Mononuclear cell (primary cell): ENCODE measurements at regions not wholly inside any gene's neighbourhood (a gene's known extent, or its start where the extent isn't known, plus 50 kb on each side); places are given as distances from the start of the nearest gene placed in this dataset.

Source experiments
- H3K27me3 ChIP-seq: 2 replicates; pipeline ENCODE4 v1.6.0; 2011; ENCODE audit warnings: low read length, control low read depth; ENCODE audit not compliant: insufficient read depth
- H3K4me1 ChIP-seq: 2 replicates; pipeline ENCODE4 v1.5.1; 2011; ENCODE audit warnings: mild to moderate bottlenecking, low read length, control low read depth; ENCODE audit not compliant: insufficient read depth
- H3K4me3 ChIP-seq: 2 replicates; pipeline ENCODE4 v1.5.1; 2011; ENCODE audit warnings: mild to moderate bottlenecking, low read length, moderate library complexity
- H3K9me3 ChIP-seq: 2 replicates; pipeline ENCODE4 v1.5.1; 2011; ENCODE audit warnings: low read depth, mild to moderate bottlenecking, control low read depth, low read length

DNA sequence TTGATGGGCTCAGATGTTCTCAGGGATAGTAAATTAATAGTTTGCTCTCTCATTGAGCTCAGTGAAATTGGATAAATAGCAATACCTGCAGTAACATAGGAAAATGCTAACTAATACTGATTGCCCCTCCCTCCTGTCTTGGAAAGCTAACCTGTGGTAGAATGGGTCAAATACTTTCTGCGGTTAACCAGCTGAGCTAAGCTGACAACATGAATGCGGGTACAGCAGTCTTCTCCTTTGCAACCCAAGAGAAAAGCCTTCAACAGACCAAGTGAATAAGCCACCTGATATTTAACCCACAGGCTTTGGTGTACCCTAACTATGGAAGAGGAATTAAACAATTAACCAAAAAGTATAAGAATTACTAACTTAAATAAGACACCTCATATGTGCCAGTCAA, 408.3 kb upstream of the MAF start:
- Histone ChIP-seq H3K4me1 (no peaks in the 10 kb centered on the region), H3K4me3 (no peak overlapping the region), H3K27me3 (no peaks in the 10 kb centered on the region), H3K9me3 (no peaks in the 10 kb centered on the region)

DNA sequence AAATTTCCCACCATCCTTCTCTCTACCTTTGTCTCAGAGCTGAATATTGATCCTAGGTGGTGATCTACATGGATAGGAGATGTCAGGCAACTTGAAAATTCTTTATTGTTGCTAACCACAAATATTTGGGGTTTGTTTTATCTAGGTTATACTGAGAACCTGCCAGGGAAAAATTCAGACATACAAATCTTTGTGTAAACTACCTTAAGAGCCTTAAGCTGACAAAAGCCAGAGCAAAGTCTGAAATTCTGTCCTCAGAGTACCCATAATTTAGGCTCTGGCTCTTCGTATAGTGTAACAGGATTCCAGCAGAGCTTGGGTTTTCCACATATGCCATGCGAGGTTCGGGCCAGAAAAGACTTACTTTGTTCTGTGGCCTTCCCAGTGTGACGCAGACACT, 406.7 kb upstream of the MAF start:
- Histone ChIP-seq H3K27me3 (no peaks in the 10 kb centered on the region), H3K4me1 (no peaks in the 10 kb centered on the region), H3K4me3 (no peak overlapping the region), H3K9me3 (no peaks in the 10 kb centered on the region)

DNA sequence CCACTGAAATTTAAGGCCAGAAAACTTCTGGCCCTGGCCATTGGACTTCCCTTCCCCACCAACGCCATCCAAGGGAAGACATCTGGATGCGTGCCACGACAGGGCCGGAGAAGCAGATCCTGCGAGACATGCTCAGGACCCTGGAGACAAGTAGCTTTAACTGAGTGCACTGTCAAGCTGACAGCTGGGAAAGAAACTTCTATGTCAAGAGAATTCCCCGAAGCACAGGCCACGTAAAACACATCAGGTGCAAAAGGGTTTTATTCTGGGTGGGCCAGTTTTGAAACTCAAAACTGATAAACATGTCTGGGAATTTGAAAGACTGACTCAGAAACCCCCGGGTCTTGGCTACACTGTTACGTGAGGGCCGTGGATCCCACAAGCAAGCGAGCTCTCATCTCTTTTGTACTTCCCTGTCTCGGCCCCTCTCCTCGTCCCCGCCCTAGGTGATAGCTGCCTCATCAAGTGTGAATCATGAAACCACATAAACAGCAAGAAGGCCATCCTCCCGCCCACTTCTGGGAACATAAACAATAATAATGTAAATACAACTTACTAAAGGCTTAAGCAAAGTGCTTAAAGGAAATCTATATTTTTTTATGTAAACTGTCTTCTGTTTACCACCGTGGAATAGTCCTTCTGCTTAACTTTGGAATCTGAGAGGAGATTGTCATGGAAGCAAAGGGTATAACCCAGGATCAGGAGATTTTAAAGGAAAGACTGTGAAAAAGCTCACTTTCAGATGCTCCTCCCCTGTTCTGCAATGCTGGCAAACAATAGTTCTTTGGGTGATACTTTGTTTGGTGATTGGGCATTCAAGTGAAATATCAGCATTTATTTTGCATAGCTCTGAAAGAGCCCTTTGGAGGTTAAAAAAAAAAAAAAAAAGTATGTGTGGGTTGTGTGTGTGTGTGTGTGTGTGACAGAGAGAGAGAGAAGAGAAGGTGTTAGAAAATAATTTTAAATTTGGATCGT, 406.0 kb upstream of the MAF start:
- Histone ChIP-seq H3K9me3 (no peaks in the 10 kb centered on the region), H3K4me1 (no peaks in the 10 kb centered on the region), H3K4me3 (no peak overlapping the region), H3K27me3 (no peaks in the 10 kb centered on the region)

DNA sequence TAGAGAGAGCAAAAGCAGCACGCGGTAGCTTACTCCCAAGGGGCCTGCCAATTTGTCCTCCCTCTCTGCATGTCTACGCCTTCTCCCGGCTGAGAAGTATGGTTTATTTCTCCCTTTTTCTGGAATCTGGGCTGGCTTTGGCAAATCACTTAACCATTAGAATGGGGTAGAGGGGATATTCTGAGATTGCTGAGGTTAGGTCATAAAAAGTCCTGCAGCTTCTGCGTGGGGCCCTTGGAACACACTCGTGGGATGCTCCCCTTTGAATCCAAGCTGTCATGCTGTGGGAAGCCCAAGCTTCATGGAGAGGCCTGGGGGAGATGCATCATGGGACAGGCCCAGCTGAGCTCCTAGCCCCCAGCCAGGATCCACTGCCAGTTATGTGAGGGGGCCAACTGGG, 403.6 kb upstream of the MAF start:
- H3K4me1 ChIP-seq: no peaks in the 10 kb centered on the region
- no peaks in the 10 kb centered on the region for H3K27me3 ChIP-seq
- H3K4me3 ChIP-seq: no peak overlapping the region
- H3K9me3 ChIP-seq: no peaks in the 10 kb centered on the region

DNA sequence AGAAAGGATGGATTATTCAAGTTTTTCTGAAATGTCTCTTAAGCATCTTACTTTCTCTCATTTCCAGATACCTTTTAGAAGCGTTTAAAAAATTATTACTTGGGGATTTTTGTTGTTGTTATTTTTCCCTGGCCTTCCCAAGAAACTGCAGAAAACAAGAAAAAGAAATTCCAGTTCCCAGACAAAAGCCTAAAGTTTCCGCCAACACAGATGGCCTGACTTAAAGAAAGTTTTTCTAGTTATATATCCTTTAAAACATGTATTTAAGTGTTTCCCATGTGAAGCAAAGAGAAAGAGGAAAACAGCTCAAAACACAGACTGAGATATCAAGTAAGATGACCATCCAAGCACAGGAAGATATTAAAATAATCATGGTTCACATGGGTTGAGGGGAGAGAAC, 401.7 kb upstream of the MAF start:
- H3K4me3 ChIP-seq: no peak overlapping the region
- H3K4me1 ChIP-seq: no peaks in the 10 kb centered on the region
- no peaks in the 10 kb centered on the region for H3K9me3 ChIP-seq
- no peaks in the 10 kb centered on the region for H3K27me3 ChIP-seq

DNA sequence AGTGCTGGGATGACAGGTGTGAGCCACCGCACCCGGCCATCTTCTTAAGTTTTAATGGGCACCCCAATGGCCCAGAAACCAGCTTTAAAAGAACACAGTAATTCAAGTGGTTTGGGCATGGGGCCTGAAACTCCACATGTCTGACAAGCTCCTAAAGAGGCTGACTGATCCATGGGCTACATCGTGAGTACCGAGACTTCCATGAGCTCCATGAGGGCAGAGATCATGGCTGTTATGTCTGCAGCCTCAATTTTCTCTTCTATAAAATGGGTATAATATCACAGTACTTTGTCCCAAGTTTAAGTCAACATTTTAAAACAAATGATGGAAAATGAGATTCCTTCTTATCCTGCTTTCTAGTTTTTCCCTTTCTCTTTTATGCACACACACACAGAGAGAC, 397.6 kb upstream of the MAF start:
- Histone ChIP-seq H3K4me1 (no peaks in the 10 kb centered on the region), H3K9me3 (no peaks in the 10 kb centered on the region), H3K4me3 (no peak overlapping the region), H3K27me3 (no peaks in the 10 kb centered on the region)

DNA sequence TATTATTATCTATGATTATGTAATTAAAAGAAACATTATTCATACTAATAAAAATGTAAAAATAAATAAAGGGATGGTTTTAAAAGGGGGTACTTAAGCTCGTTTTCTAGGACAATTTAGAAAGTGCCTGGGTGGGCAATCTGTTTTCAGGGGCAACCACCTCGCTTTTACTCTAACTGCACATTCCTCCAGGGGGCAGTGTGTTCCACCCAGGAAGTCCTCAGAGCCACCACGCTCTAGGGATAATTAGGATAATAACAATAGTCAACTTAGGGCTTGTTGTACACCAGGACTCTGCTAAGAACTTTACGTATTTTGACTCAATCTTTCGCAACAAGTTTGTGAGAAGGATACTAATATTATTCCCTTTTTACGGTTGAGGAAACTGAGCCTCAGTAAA, 396.7 kb upstream of the MAF start:
- Histone ChIP-seq H3K27me3 (no peaks in the 10 kb centered on the region), H3K4me1 (no peaks in the 10 kb centered on the region), H3K4me3 (no peak overlapping the region), H3K9me3 (no peaks in the 10 kb centered on the region)

DNA sequence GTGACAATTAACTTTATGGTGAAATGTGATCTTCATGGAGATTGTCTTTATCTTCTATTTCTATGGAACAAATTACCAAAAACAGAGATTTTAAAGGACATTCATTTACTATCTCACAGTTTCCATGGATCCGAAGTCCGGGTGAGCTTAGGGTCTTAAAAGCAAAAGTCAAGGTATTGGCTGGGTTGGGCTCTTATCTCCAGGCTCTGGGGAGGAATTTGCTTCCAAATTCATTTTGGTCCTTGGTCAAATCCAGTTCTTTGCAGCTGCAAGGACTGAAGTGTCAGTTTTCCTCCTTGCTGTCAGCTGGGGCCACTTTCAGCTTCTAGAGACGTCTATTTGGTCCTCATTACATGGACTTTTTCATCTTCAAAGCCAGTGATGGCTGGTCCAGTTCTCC, 395.8 kb upstream of the MAF start:
- Histone ChIP-seq H3K9me3 (no peaks in the 10 kb centered on the region), H3K4me1 (no peaks in the 10 kb centered on the region), H3K4me3 (no peak overlapping the region), H3K27me3 (no peaks in the 10 kb centered on the region)

DNA sequence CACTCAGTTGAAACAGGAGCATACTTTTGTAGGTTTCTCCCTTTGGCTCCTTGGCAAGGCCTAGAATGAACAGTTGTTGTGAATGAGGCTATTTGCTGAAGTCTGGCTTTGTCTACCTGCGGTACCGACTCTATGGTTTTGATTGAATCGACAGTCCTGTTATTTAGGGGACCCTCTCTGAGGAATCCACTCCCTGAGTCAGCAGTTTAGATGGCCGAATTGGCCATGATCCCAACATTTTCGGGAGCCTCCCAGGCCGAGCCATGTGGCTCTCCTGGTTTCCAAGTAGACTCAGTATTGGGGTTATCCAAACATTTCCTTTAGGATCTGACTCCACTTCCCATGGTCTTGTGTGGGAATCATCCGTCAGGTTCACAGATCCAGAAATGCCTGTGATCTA, 394.8 kb upstream of the MAF start:
- no peak overlapping the region for H3K4me3 ChIP-seq
- no peaks in the 10 kb centered on the region for H3K4me1 ChIP-seq
- no peaks in the 10 kb centered on the region for H3K9me3 ChIP-seq

DNA sequence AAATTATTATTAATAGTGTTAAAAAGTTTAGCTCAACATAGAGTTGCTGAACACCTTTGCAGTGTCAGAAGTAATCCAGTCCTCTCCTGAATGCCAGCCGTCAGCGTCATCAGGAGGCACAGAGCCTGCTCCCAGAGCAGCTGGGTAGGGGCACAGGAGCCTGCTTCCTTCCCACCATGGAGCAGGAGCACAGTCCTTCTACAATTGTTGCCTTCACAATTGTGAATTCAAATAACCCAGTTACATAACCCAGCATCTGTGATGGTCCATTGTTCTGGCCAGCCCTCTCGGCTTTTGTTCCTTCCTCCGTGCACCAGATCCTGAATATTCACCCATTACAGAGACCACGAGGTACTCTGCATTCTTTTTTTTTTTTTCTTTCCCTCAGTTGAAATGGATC, 393.9 kb upstream of the MAF start:
- no peak overlapping the region for H3K4me3 ChIP-seq
- H3K4me1 ChIP-seq: no peaks in the 10 kb centered on the region
- H3K27me3 ChIP-seq: no peaks in the 10 kb centered on the region
- H3K9me3 ChIP-seq: no peaks in the 10 kb centered on the region

More for the DNA sequence above, 394.8 kb upstream of the MAF start:
- no peaks in the 10 kb centered on the region for H3K27me3 ChIP-seq

DNA sequence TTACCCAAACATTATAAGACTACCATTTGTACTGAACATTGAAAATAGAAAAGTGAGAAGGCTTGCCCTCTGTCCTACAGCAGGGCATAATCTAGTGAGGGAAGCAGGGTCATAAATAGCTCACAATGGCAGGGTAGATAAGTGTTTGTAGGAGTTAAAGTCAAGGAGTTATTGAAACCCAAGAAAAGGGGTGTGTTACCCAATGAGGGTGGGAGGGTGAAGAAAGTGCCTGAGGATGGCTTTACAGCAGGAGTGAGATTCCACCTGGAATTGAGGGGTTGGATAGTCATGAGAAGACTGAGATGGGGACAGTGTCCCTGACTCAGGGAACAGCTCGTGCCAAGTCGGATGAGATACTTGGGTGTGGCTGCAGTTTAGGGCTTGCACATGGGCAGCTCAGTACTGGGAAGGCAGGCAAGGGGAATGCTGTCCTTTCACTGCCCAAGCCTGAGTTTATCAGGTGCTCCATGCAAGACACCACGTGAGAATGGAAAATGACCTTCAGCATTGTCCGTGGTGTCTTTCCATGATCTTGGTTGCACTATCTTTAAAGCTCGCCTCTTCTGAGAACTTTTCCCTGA, 393.2 kb upstream of the MAF start:
- no peaks in the 10 kb centered on the region for H3K4me1 ChIP-seq
- H3K9me3 ChIP-seq: no peaks in the 10 kb centered on the region
- H3K27me3 ChIP-seq: no peaks in the 10 kb centered on the region
- no peak overlapping the region for H3K4me3 ChIP-seq

DNA sequence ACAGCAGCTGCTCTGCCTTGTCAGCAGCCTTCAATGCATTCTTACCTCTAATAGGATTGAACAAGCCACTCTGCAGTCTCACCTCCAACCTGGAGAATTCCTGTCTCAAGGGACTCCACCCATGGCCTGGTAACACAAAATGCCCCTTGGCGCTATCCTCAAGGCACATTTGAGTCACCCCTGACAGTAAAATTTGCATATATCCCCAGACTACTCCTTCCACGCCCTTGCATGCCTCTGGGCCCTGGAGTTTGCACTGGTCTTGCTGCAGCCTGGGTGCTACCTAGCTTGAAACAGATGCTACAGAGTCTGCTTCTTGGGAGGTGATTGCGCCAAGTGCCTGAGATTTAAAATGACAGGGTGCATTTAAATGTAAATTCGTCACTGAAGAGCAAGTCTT, 391.4 kb upstream of the MAF start:
- no peak overlapping the region for H3K4me3 ChIP-seq
- H3K9me3 ChIP-seq: no peaks in the 10 kb centered on the region
- no peaks in the 10 kb centered on the region for H3K27me3 ChIP-seq
- H3K4me1 ChIP-seq: no peaks in the 10 kb centered on the region

DNA sequence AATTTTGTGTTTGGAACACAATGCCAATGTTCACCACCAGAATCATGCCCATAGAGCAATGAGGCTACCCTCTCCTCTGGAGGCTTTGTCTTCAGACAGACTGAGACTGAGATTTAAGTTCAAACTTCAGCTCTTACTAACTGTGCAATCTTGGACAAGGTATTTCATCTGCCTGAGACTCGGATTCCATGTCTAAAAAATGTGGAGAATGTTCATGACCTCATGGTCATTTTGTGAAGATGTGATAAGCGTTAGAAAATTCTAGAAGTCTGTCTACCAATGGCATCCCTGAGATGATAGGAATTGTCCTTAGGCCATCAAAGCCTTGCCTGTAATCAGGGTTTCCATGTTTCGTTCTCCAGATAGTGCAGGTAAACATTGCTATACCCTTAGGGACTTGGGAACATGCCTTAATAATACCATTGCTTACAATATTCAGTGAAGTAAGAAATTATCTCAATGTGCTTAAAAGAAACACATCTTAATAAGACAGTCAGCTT, 388.2 kb upstream of the MAF start:
- Histone ChIP-seq H3K4me3 (no peak overlapping the region), H3K4me1 (no peaks in the 10 kb centered on the region)

DNA sequence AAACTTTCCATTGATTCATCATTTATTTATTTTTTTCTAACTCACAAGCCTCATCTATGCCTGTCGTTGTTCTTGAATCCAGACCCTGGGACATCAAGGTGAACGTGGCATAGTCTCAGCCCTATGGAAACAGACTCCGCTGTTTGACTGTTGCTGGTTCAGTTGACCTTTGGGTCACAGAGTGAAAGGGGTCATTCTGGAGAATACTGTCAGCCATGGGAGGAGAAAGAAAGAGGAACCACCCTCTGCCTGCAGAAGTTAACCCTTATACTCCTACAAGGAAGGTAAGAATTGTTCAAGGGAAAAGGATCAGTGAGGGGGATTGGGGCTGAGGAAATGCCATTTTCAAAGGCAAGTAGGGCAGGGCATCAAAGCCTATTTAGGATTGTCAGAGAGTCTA, 387.6 kb upstream of the MAF start:
- Histone ChIP-seq H3K4me1 (no peaks in the 10 kb centered on the region), H3K4me3 (no peak overlapping the region), H3K9me3 (no peaks in the 10 kb centered on the region), H3K27me3 (no peaks in the 10 kb centered on the region)

More for the DNA sequence above, 388.2 kb upstream of the MAF start:
- Histone ChIP-seq H3K9me3 (no peaks in the 10 kb centered on the region), H3K27me3 (no peaks in the 10 kb centered on the region)

DNA sequence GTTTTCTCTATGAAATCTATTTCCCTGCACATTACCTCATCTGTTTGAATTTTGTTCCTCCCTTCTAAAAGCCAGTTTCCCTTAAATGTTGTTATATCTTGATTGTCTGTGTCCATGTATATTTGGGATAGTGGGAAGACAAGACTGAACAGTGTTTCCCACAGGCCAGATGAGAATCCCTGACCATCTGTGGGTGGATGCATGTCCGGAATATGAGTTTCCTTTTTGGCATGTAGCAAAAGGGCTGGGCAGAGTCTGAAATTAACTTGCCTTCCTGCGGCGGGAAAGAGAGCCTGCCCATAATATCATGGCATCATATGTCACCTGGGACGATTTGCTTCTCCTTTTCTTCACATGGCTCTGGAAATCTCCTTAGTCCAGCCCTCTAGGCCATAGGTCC, 385.8 kb upstream of the MAF start:
- no peaks in the 10 kb centered on the region for H3K4me1 ChIP-seq
- H3K9me3 ChIP-seq: no peaks in the 10 kb centered on the region
- H3K27me3 ChIP-seq: no peaks in the 10 kb centered on the region
- no peak overlapping the region for H3K4me3 ChIP-seq

DNA sequence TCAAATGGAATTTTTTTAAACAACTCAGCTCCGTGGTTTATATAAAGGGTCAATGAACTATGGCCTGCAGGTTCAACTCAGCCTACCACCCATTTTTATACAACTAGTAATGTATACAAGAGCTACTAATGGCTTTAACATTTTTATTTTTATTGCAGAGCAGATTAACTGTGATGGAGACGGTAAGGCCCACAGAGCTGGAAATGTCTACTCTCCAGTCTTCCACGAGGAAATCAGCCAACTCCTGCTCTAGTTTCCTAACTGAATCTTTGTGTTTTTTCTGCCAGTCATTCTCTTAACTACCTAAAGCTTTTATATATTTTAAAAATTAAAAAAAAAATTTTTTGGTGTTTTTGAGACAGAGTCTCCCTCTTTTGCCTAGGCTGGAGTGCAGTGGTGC, 385.1 kb upstream of the MAF start:
- Histone ChIP-seq H3K4me3 (no peak overlapping the region), H3K9me3 (no peaks in the 10 kb centered on the region), H3K27me3 (no peaks in the 10 kb centered on the region), H3K4me1 (no peaks in the 10 kb centered on the region)
